DOHH2 (cell line): ENCODE measurements at regions not wholly inside any gene's neighbourhood (a gene's known extent, or its start where the extent isn't known, plus 50 kb on each side); places are given as distances from the start of the nearest gene placed in this dataset.

Source experiments
- EZH2phosphoT487 ChIP-seq: fragments of 200-600 bp; sonication (generic); IDR thresholded peaks from 2 replicates; pipeline ENCODE4 v1.6.1; 2017; ENCODE audit warnings: borderline replicate concordance, mild to moderate bottlenecking, antibody characterized with exemption, low read length, moderate library complexity, mixed read lengths
- TF ChIP-seq, protein P1 (sequence below): fragments of 200-600 bp; sonication (generic); IDR thresholded peaks from one replicate; pipeline ENCODE4 v1.5.1; 2014; ENCODE audit warnings: antibody characterized with exemption, mild to moderate bottlenecking, low read depth, low read length; ENCODE audit not compliant: poor library complexity, severe bottlenecking

DNA sequence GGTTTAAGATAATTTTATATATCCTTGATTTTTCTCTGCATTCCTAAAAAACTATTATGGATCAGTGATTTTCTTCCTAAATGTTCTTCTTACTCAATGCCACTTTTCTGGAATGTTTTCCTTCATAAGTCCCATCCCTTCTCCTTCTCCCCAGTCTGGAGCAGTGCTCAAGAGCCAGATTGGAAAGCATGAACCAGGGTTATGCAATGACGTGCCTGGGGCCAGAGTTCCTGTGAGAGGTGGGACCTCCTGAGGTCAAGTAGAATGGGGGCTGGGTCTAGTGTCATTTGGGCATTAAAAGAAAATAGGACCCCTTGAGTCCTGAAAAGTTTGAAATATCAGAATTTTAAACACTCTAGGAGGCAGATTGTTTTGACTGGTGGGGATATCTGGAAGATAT lies 132.0 kb upstream of the NPY start:
- TF ChIP-seq, protein P1, sequence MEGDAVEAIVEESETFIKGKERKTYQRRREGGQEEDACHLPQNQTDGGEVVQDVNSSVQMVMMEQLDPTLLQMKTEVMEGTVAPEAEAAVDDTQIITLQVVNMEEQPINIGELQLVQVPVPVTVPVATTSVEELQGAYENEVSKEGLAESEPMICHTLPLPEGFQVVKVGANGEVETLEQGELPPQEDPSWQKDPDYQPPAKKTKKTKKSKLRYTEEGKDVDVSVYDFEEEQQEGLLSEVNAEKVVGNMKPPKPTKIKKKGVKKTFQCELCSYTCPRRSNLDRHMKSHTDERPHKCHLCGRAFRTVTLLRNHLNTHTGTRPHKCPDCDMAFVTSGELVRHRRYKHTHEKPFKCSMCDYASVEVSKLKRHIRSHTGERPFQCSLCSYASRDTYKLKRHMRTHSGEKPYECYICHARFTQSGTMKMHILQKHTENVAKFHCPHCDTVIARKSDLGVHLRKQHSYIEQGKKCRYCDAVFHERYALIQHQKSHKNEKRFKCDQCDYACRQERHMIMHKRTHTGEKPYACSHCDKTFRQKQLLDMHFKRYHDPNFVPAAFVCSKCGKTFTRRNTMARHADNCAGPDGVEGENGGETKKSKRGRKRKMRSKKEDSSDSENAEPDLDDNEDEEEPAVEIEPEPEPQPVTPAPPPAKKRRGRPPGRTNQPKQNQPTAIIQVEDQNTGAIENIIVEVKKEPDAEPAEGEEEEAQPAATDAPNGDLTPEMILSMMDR = no peak
- no peak for TF ChIP-seq EZH2phosphoT487
